ENCODE measurements at regions not wholly inside any gene's neighbourhood (a gene's known extent, or its start where the extent isn't known, plus 50 kb on each side); places are given as distances from the start of the nearest gene placed in this dataset.

GRCh38 chr20:12077875-12078274, 160.2 kb downstream of the BTBD3 start:
- no peak for TF ChIP-seq CTCF (IDR thresholded peaks at IDR 0.05; ENCODE audit: control extremely low read depth in 1 of 3, insufficient read depth in 1 of 3, low read depth in 1 of 3, low read length in 3 of 3)
- no peak for TF ChIP-seq RAD21 (IDR thresholded peaks at IDR 0.05 in 1 of 2, conservative IDR thresholded peaks at IDR 0.05 in 1 of 2; ENCODE audit: low read depth in 2 of 2, low read length in 2 of 2)
- no peak for TF ChIP-seq SP2 (IDR thresholded peaks at IDR 0.05; ENCODE audit: low read length)
- no peak for TF ChIP-seq GTF2F1 (IDR thresholded peaks at IDR 0.05; ENCODE audit: borderline replicate concordance, low read depth, low read length)
- TF ChIP-seq NRF1 (IDR thresholded peaks at IDR 0.05; ENCODE audit: low read depth, low read length): no peak
- no peak for TF ChIP-seq POLR2A (IDR thresholded peaks at IDR 0.05; ENCODE audit: control extremely low read depth in 1 of 2, low read depth in 2 of 2, low read length in 2 of 2)
- no peak for TF ChIP-seq EZH2 (IDR thresholded peaks at IDR 0.05; ENCODE audit: low read depth, low read length, severe bottlenecking)
- no peak for TF ChIP-seq TEAD4 (IDR thresholded peaks at IDR 0.05; ENCODE audit: low read depth, low read length)
- no peak for TF ChIP-seq POLR2AphosphoS5 (IDR thresholded peaks at IDR 0.05; ENCODE audit: low read depth, low read length)
- TF ChIP-seq HDAC2 (IDR thresholded peaks at IDR 0.05; ENCODE audit: borderline replicate concordance in 1 of 2, low read depth in 2 of 2, low read length in 2 of 2): no peak
- TF ChIP-seq ZNF274 (IDR thresholded peaks at IDR 0.05; ENCODE audit: borderline replicate concordance, extremely low read depth, low read length): no peak

Data from H1 (cell line).